SK-MEL-5 (cell line): ENCODE measurements at regions not wholly inside any gene's neighbourhood (a gene's known extent, or its start where the extent isn't known, plus 50 kb on each side); places are given as distances from the start of the nearest gene placed in this dataset.
"Not testable (repeated sequence)": the region's sequence is repeated elsewhere in the genome, so short reads cannot be mapped to it uniquely, and the experiment has no call there.

Source experiments
- DNase-seq: peaks from one replicate; pipeline ENCODE4 v3.0.0-alpha.2; 2016; ENCODE audit warnings: low read depth, low spot score
- in situ Hi-C: cut with HindIII; loops from 2 replicates; pipeline ENCODE4 v1.10.0; 2016; ENCODE audit warnings: low sequenced_read_pairs, high pct_unique_total_duplicates, low pct_unique_long_range_greater_than_20kb

DNA sequence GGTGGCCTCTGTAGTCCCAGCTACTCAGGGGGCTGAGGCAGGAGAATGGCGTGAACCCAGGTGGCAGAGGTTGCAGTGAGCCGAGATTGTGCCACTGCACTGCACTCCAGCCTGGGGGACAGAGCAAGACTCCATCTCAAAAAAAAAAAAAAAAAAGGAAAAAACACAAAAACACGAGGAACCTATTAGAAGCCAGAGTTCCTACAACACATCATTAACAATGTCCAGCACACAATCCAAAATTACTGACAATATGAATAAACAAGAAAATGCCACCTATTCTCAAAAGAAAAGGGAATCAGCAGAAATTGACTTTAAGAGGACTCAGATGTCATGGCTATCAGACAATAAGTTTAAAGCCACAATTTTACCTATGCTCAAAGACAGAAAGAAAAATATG, 57.3 kb upstream of the HS3ST3A1 start:
- DNase-seq, in situ Hi-C loops: not testable (repeated sequence)

DNA sequence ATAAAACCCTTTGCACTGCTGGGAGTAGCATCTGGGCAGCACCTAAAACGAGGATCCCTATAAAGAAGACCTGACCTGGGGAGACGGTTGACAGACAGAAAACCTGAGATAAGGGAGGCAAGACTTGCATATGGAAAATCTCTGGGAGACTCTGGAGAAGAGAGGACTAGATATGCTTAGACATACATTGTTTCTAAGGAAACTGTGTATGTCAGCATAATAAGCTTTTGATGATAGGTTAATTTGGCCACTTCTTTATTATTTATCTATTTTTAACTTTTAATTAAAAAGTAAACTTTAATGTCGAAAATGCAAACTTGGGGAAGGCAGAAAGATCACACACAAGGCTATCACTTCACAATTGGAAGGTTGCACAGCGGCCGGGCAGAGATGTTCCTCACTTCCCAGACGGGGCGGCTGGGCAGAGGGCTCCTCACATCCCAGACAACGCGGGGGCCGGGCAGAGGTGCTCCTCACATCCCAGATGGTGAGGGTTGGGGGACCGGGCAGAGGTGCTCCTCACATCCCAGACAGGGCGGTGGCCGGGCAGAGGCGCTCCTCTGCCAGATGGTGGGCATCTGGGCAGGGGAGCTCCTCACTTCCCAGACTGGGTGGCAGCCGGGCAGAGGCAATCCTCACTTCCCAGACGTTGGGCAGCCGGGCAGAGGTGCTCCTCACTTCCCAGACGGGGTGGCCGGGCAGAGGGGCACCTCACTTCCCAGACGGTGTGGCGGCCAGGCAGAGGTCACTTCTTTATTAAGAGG, 64.3 kb upstream of the HS3ST3A1 start:
- DNase-seq = no peak

DNA sequence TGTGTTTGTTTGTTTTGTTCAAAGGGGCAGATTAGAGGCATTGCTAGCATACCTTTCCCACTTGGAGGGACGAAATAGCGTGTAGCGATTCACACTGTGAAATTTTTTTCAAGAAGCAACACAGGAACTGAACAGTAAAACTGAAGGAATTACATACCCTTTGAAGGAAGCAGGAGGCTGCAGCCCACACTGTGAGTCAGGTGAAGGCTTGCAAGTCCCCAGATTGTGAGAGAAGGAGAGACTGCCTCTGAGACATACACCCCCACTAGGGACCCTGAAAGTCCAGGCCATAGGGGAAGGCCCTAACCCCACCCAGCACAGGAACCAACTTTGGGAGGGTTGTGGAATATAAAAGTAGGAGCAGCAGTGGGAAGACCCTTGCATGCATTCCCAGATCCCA, 69.6 kb upstream of the HS3ST3A1 start:
- in situ Hi-C loops = no loop called here
- DNase-seq = no peak

More for the DNA sequence above, 64.3 kb upstream of the HS3ST3A1 start:
- in situ Hi-C loops = no loop called here

- DNase-seq = no peak
- in situ Hi-C loops = no loop called here
Measured at GRCh38 chr17:13671771-13672170, 70.0 kb upstream of the HS3ST3A1 start.

DNA sequence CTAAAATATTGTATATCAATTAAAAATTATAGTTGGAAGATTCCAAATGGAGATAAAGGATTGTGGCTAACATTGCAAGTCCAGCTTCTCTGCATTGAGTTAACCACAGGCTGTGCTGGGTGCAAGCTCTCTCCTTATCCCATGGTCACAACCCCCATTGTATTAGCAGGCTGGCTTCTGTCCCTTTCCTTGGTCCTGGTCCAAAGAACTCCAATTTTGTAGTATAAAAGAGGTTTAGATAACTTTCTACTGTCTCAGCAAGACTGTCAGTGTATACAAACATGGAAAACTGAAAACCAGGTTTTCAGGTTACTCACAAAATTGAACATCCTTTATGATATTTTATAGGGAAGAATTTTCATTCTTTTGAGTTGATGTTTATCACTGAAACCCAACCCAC, 76.6 kb upstream of the HS3ST3A1 start:
- DNase-seq = no peak
- in situ Hi-C loops = no loop called here

DNA sequence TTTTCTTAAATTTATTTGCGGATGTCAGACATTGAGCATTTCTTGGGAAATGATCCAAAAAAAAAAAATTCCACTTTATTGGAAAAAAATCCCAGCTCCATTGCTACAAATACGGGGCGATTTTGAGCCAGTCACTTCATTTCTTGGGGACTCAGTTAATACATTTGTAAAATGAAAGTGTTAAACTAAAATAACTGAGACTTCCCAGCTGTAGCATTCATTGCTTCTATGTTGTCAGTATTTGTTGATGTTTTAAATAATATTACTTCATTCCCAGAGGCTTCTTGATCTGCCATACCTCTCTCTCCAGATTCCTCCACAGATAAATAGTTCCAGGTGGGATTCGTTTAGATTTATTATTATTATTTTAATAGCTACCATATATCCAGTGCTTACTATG, 77.1 kb upstream of the HS3ST3A1 start:
- in situ Hi-C loops = no loop called here
- DNase-seq = no peak

GRCh38 chr17:13688716-13689115, 87.0 kb upstream of the HS3ST3A1 start:
- in situ Hi-C loops = no loop called here
- no peak for DNase-seq

DNA sequence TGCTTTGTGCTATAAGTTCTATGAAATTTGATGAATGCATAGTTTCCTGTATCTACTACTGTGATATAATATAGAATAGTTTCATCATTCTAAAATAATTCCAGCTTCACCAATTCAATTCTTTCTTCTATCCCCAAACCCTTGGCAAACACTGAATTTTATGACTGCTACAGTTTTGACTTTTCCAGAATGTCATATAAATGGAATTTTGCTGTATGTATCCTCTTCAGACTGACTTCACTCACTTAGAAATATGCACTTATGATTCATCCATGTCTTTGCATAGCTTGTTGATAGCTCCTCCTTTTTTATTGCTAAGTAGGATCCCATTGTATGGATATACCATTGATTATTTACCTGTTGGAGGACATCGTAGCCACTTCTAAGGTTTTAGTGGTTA, 89.1 kb upstream of the HS3ST3A1 start:
- DNase-seq = no peak
- in situ Hi-C loops = no loop called here

GRCh38 chr17:13694934-13695333, 93.2 kb upstream of the HS3ST3A1 start:
- in situ Hi-C loops = no loop called here
- no peak for DNase-seq

DNA sequence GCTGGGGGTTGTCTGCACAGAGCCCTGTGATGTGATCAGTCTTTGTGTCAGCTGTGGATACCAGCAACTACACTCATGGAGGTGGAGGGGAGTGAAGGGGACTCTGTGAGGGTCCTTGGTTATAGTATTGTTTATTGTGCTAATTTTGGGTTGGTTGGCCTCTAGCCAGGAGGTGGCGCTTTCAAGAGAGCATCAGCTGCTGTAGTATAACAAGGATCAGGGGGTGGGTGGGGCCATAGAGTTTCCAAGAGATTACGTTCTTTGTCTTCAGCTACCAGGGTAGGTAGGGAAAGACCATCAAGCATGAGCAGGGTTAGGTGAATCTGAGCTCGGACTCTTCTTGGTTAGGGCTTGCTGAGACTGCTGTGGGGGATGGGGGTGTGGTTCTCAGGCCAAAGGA, 97.1 kb upstream of the HS3ST3A1 start:
- in situ Hi-C loops = no loop called here

GRCh38 chr17:13699261-13699660, 97.5 kb upstream of the HS3ST3A1 start:
- in situ Hi-C loops = no loop called here
- DNase-seq = no peak

More for the DNA sequence above, 97.1 kb upstream of the HS3ST3A1 start:
- DNase-seq = no peak

GRCh38 chr17:13702266-13702665, 100.5 kb upstream of the HS3ST3A1 start:
- in situ Hi-C loops = no loop called here
- no peak for DNase-seq

DNA sequence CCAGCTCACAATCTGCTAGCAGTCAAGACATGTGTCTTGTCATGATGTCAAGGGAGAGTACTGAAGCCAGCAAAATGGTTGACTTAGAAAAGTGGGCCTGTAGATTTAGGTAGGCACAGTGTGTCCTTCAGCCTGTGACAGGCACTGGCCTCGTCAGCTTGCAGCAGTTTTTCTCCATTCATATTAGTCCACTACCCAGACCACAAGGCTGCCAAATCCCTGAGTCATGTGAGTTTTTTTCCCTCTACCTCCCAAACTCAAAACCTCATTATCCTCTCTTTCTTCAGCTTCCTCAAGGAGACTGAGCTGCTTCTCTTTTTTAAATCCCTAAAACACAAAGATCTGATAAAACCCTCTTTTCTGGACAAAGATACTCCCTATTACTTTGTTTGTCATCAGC, 102.6 kb upstream of the HS3ST3A1 start:
- in situ Hi-C loops = no loop called here
- no peak for DNase-seq

- in situ Hi-C loops = no loop called here
- no peak for DNase-seq
Measured at GRCh38 chr17:13705221-13705620, 103.5 kb upstream of the HS3ST3A1 start.

DNA sequence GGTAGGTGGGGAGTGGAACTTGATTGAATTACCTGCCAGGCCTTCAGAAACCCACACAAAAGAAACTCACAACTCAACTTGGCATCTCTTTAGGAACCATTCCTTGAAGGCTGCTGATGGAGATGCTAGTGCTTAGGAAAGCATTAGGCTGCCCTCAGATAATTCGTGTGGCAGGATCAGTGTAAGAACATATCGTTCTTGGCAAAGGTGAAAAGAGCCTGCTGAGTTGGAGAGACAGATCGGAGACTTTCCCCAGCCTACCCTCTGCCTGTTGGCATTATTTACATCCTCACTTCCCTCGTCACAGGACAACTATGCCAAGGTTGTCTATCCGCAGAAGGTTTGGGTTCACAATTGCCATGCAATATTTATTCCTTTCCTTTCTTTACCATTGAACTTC, 120.0 kb upstream of the HS3ST3A1 start:
- no peak for DNase-seq

GRCh38 chr17:13725288-13725990, 123.7 kb upstream of the HS3ST3A1 start:
- in situ Hi-C loops = no loop called here
- no peak for DNase-seq

More for the DNA sequence above, 120.0 kb upstream of the HS3ST3A1 start:
- in situ Hi-C loops = no loop called here

- in situ Hi-C loops = no loop called here
- DNase-seq = no peak
Measured at GRCh38 chr17:13727441-13728171, 125.9 kb upstream of the HS3ST3A1 start.

GRCh38 chr17:13728781-13729180, 127.1 kb upstream of the HS3ST3A1 start:
- in situ Hi-C loops = no loop called here

More at GRCh38 chr17:13728781-13729180, 127.1 kb upstream of the HS3ST3A1 start:
- DNase-seq = no peak
